Mesendoderm (in vitro differentiated cells): ENCODE measurements at regions not wholly inside any gene's neighbourhood (a gene's known extent, or its start where the extent isn't known, plus 50 kb on each side); places are given as distances from the start of the nearest gene placed in this dataset.

ENCODE experiments used
- DNase-seq: peaks from one replicate; pipeline ENCODE4 v3.0.0; 2013
- H2AK5ac ChIP-seq: 2 replicates; pipeline ENCODE4 v1.6.1; 2013; ENCODE audit warnings: low read length, inconsistent platforms
- H2BK120ac ChIP-seq: 2 replicates; pipeline ENCODE4 v1.6.1; 2013; ENCODE audit warnings: low read depth, mild to moderate bottlenecking, low read length, moderate library complexity, mixed read lengths
- H2BK15ac ChIP-seq: replicated peaks from 2 replicates; pipeline ENCODE4 v1.6.1; 2013; ENCODE audit warnings: low read depth, mild to moderate bottlenecking, moderate library complexity
- H2BK5ac ChIP-seq: 2 replicates; pipeline ENCODE4 v1.6.1; 2013; ENCODE audit warnings: low read length, inconsistent platforms
- H3K18ac ChIP-seq: 2 replicates; pipeline ENCODE4 v1.6.1; 2013; ENCODE audit warnings: mild to moderate bottlenecking, low read length, mixed read lengths
- H3K23ac ChIP-seq: one replicate; pipeline ENCODE4 v1.6.1; 2013; ENCODE audit warnings: low read length
- H3K27ac ChIP-seq: 2 replicates; pipeline ENCODE4 v1.5.1; 2013; ENCODE audit warnings: low read depth, mild to moderate bottlenecking, inconsistent platforms, low read length, moderate library complexity
- H3K27me3 ChIP-seq: 2 replicates; pipeline ENCODE4 v1.6.1; 2013; ENCODE audit warnings: low read length, control low read depth, mild to moderate bottlenecking, inconsistent platforms; ENCODE audit not compliant: insufficient read depth, poor library complexity
- H3K36me3 ChIP-seq: 2 replicates; pipeline ENCODE4 v1.6.1; 2013; ENCODE audit warnings: low read length, inconsistent platforms; ENCODE audit not compliant: control insufficient read depth, insufficient read depth
- H3K4ac ChIP-seq: one replicate; pipeline ENCODE4 v1.6.1; 2013; ENCODE audit warnings: low read depth, mild to moderate bottlenecking, low read length, moderate library complexity
- H3K4me1 ChIP-seq: 2 replicates; pipeline ENCODE4 v1.6.1; 2013; ENCODE audit warnings: low read depth, low read length, inconsistent platforms; ENCODE audit not compliant: control insufficient read depth
- H3K4me2 ChIP-seq: 2 replicates; pipeline ENCODE4 v1.6.1; 2013; ENCODE audit warnings: low read length
- H3K4me3 ChIP-seq: 2 replicates; pipeline ENCODE4 v1.5.1; 2013; ENCODE audit warnings: mild to moderate bottlenecking, low read length
- H3K56ac ChIP-seq: one replicate; pipeline ENCODE4 v1.6.1; 2013; ENCODE audit warnings: low read length
- H3K79me1 ChIP-seq: 2 replicates; pipeline ENCODE4 v1.6.1; 2013; ENCODE audit warnings: low read length, inconsistent platforms
- H3K79me2 ChIP-seq: 2 replicates; pipeline ENCODE4 v1.6.1; 2013; ENCODE audit warnings: mild to moderate bottlenecking, low read length; ENCODE audit not compliant: control insufficient read depth, insufficient read depth
- H3K9ac ChIP-seq: 2 replicates; pipeline ENCODE4 v1.6.1; 2013; ENCODE audit warnings: low read length, inconsistent platforms
- H4K5ac ChIP-seq: one replicate; pipeline ENCODE4 v1.6.1; 2013; ENCODE audit warnings: low read length
- H4K8ac ChIP-seq: one replicate; pipeline ENCODE4 v1.6.1; 2013; ENCODE audit warnings: low read depth, mild to moderate bottlenecking, control low read depth, low read length, moderate library complexity
- WGBS: extraction: QIAGEN DNeasy Blood & Tissue Kit; methylation state at CpG from one replicate; pipeline ENCODE4 v1.1.7; 2013; ENCODE audit warnings: low lambda C conversion rate, missing lambda C conversion rate; ENCODE audit not compliant: insufficient coverage; ENCODE audit errors: extremely low coverage; 5-methylcytosine and 5-hydroxymethylcytosine counted together

DNA sequence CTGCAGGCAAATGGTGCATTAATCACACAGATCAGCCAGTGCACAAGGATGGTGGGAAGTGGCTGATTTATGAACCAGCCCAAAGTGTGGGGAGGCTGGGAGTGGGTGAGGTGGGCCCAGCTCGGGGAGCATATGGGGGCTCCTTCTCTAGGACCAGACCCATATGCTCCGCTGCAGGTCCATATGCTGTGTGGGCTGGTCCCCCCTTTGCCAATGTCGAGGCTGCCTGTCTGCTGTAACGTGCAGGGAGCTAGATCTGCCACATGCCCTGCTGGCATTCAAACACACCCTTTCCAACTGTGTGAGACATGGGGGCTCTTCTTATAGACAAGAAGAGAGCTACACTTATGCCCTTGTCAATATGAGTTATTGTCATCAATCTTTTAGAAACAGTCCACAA lies 566.3 kb downstream of the DHX35 start:
- Histone ChIP-seq H3K79me2 (no peaks in the 10 kb centered on the region), H3K79me1 (no peaks in the 10 kb centered on the region), H4K8ac (peak overlapping the region; percentile 39), H2BK15ac (no peak overlapping the region), H3K27ac (no peak overlapping the region), H4K5ac (no peak overlapping the region), H3K4ac (no peak overlapping the region), H3K18ac (no peak overlapping the region), H3K4me3 (no peak overlapping the region), H3K9ac (no peak overlapping the region), H3K56ac (no peak overlapping the region), H3K4me1 (no peaks in the 10 kb centered on the region), H3K23ac (no peak overlapping the region), H3K36me3 (no peaks in the 10 kb centered on the region), H2BK120ac (no peak overlapping the region), H3K4me2 (no peak overlapping the region), H3K27me3 (no peaks in the 10 kb centered on the region), H2BK5ac (no peak overlapping the region), H2AK5ac (no peak overlapping the region)
- no peak for DNase-seq
- no CpG with 5 or more reads among the region's 4 CpGs for WGBS

- Histone ChIP-seq H4K8ac (no peak overlapping the region), H2BK120ac (no peak overlapping the region), H3K79me1 (no peaks in the 10 kb centered on the region), H3K27me3 (no peaks in the 10 kb centered on the region), H3K4ac (no peak overlapping the region), H3K23ac (no peak overlapping the region), H3K36me3 (no peaks in the 10 kb centered on the region), H3K18ac (no peak overlapping the region), H2AK5ac (no peak overlapping the region), H4K5ac (no peak overlapping the region), H3K4me2 (no peak overlapping the region), H2BK15ac (no peak overlapping the region), H2BK5ac (no peak overlapping the region), H3K79me2 (no peaks in the 10 kb centered on the region), H3K27ac (no peak overlapping the region), H3K4me3 (no peak overlapping the region), H3K9ac (no peak overlapping the region), H3K4me1 (no peaks in the 10 kb centered on the region), H3K56ac (no peak overlapping the region)
- no CpG with 5 or more reads among the region's 4 CpGs for WGBS
- no peak for DNase-seq
These were observed 562.3 kb downstream of the DHX35 start for GRCh38 chr20:39524371-39524911.

GRCh38 chr20:39523405-39523804 lies 561.3 kb downstream of the DHX35 start:
- H2BK15ac ChIP-seq: no peak overlapping the region
- H3K27ac ChIP-seq: no peak overlapping the region
- no peaks in the 10 kb centered on the region for H3K27me3 ChIP-seq

GRCh38 chr20:39518654-39519053 lies 556.5 kb downstream of the DHX35 start:
- no peak for DNase-seq
- Histone ChIP-seq H2BK15ac (no peak overlapping the region), H2BK5ac (no peak overlapping the region), H3K4ac (no peak overlapping the region), H2AK5ac (no peak overlapping the region), H3K4me3 (no peak overlapping the region), H3K27ac (no peak overlapping the region), H4K5ac (no peak overlapping the region), H3K18ac (no peak overlapping the region), H3K23ac (no peak overlapping the region), H3K79me2 (no peaks in the 10 kb centered on the region), H4K8ac (no peak overlapping the region), H3K4me1 (no peaks in the 10 kb centered on the region), H3K56ac (no peak overlapping the region), H3K36me3 (no peaks in the 10 kb centered on the region), H3K9ac (no peak overlapping the region), H3K4me2 (no peak overlapping the region), H3K27me3 (no peaks in the 10 kb centered on the region), H3K79me1 (no peaks in the 10 kb centered on the region), H2BK120ac (no peak overlapping the region)
- no CpG with 5 or more reads among the region's 5 CpGs for WGBS

More at GRCh38 chr20:39523405-39523804, 561.3 kb downstream of the DHX35 start:
- DNase-seq: no peak
- Histone ChIP-seq H3K79me2 (no peaks in the 10 kb centered on the region), H3K18ac (no peak overlapping the region), H2AK5ac (no peak overlapping the region), H2BK5ac (no peak overlapping the region), H3K9ac (no peak overlapping the region), H3K36me3 (no peaks in the 10 kb centered on the region), H3K4me2 (no peak overlapping the region), H2BK120ac (no peak overlapping the region), H3K56ac (no peak overlapping the region), H4K8ac (no peak overlapping the region), H3K23ac (no peak overlapping the region), H3K4me3 (no peak overlapping the region), H4K5ac (no peak overlapping the region), H3K79me1 (no peaks in the 10 kb centered on the region), H3K4me1 (no peaks in the 10 kb centered on the region), H3K4ac (no peak overlapping the region)
- no CpG with 5 or more reads among the region's 1 CpG for WGBS

GRCh38 chr20:39516964-39517363 lies 554.8 kb downstream of the DHX35 start:
- Histone ChIP-seq H2AK5ac (no peak overlapping the region), H3K79me1 (no peaks in the 10 kb centered on the region), H3K18ac (no peak overlapping the region), H3K56ac (no peak overlapping the region), H4K5ac (no peak overlapping the region), H3K36me3 (no peaks in the 10 kb centered on the region), H3K4me2 (no peak overlapping the region), H3K23ac (no peak overlapping the region), H3K27me3 (no peaks in the 10 kb centered on the region), H3K4ac (no peak overlapping the region), H2BK5ac (no peak overlapping the region), H3K79me2 (no peaks in the 10 kb centered on the region), H3K27ac (no peak overlapping the region), H3K4me3 (no peak overlapping the region), H3K9ac (no peak overlapping the region), H4K8ac (no peak overlapping the region), H2BK120ac (no peak overlapping the region), H3K4me1 (no peaks in the 10 kb centered on the region), H2BK15ac (no peak overlapping the region)
- DNase-seq: no peak
- WGBS: no CpG with 5 or more reads among the region's 2 CpGs

GRCh38 chr20:39504710-39505094 lies 542.6 kb downstream of the DHX35 start:
- Histone ChIP-seq H3K36me3 (no peaks in the 10 kb centered on the region), H3K79me1 (no peaks in the 10 kb centered on the region), H3K27ac (no peak overlapping the region), H4K5ac (no peak overlapping the region), H3K9ac (no peak overlapping the region), H2BK5ac (no peak overlapping the region), H3K56ac (no peak overlapping the region), H3K4me2 (no peak overlapping the region), H3K4me3 (no peak overlapping the region), H3K4me1 (no peaks in the 10 kb centered on the region), H3K23ac (no peak overlapping the region), H3K27me3 (no peaks in the 10 kb centered on the region), H3K18ac (no peak overlapping the region), H2BK15ac (no peak overlapping the region), H4K8ac (no peak overlapping the region), H3K4ac (no peak overlapping the region), H3K79me2 (no peaks in the 10 kb centered on the region), H2AK5ac (no peak overlapping the region), H2BK120ac (no peak overlapping the region)
- no peak for DNase-seq
- WGBS: no CpG with 5 or more reads among the region's 1 CpG
